Endothelial cell of umbilical vein (primary cell): ENCODE measurements at regions not wholly inside any gene's neighbourhood (a gene's known extent, or its start where the extent isn't known, plus 50 kb on each side); places are given as distances from the start of the nearest gene placed in this dataset.

Experiments used
- BruUV-seq: library from RNA; stranded (reverse); fragments of 400-500 nt; replicated peaks from 2 replicates; lab custom pipeline; 2021; lab: Mats Ljungman, UMichigan
- CTCF ChIA-PET: fragments of 300-600, 350-600 bp; sonication (Branson Sonifier 250); formaldehyde crosslinking; loops from one replicate; lab custom pipeline; 2021; ENCODE audit warnings: antibody characterized with exemption, inconsistent platforms; lab: Charles Lee
- POLR2A ChIA-PET: fragments of 300-600, 350-600 bp; sonication (Branson Sonifier 250); formaldehyde crosslinking; loops from one replicate; lab custom pipeline; 2021; ENCODE audit warnings: antibody characterized with exemption, inconsistent platforms; lab: Charles Lee
- DNase-seq: peaks from one replicate; pipeline ENCODE4 v3.0.0-alpha.2; 2011; ENCODE audit warnings: low read depth, low spot score
- FAIRE-seq: peaks from 2 replicates; lab custom pipeline; 2011; peaks lifted over from hg19 to GRCh38; lab: Jason Lieb, UNC
- H2AFZ ChIP-seq: 2 replicates; pipeline ENCODE4 v1.6.0; 2012; ENCODE audit warnings: low read depth, low read length, control low read depth, inconsistent platforms
- H3K27ac ChIP-seq: 2 replicates; pipeline ENCODE4 v1.5.1; 2011; ENCODE audit warnings: low read depth, mild to moderate bottlenecking, control low read depth, low read length, moderate library complexity; ENCODE audit not compliant: insufficient read depth
- H3K27me3 ChIP-seq, 2 experiments: 2 replicates each; pipeline versions ENCODE4 v1.6.0 to v1.6.1; 2011; ENCODE audit warnings: low read length in 2 of 2, mixed read lengths in 1 of 2; ENCODE audit not compliant: control insufficient read depth in 2 of 2, insufficient read depth in 2 of 2
- H3K36me3 ChIP-seq, 2 experiments: 2 replicates in 1 of 2; 3 replicates in 1 of 2; pipeline ENCODE4 v1.5.1; 2011; ENCODE audit warnings: low read length in 2 of 2, mild to moderate bottlenecking in 1 of 2, moderate library complexity in 1 of 2; ENCODE audit not compliant: control insufficient read depth in 2 of 2, insufficient read depth in 2 of 2; ENCODE audit errors: extremely low read depth in 1 of 2
- H3K4me1 ChIP-seq: 3 replicates; pipeline ENCODE4 v1.5.1; 2011; ENCODE audit warnings: mild to moderate bottlenecking, low read length; ENCODE audit not compliant: control insufficient read depth, insufficient read depth; ENCODE audit errors: extremely low read depth
- H3K4me2 ChIP-seq: 2 replicates; pipeline ENCODE4 v1.6.1; 2011; ENCODE audit warnings: low read length, control low read depth, mixed read lengths; ENCODE audit not compliant: insufficient read depth
- H3K4me3 ChIP-seq, 3 experiments: fragments of 200-600 bp in 1 of 3; sonication (generic), shearing (Covaris generic) in 1 of 3; replicated peaks in 1 of 3; 2 replicates each; pipeline ENCODE4 v1.5.1; 2011 to 2016; ENCODE audit warnings: control low read depth in 3 of 3, low read length in 3 of 3, mild to moderate bottlenecking in 2 of 3, inconsistent platforms in 1 of 3, low read depth in 1 of 3, moderate library complexity in 1 of 3; ENCODE audit not compliant: insufficient read depth in 1 of 3
- H3K79me2 ChIP-seq: 2 replicates; pipeline ENCODE4 v1.6.0; 2012; ENCODE audit warnings: low read length, inconsistent platforms; ENCODE audit not compliant: control insufficient read depth, insufficient read depth
- H3K9ac ChIP-seq: replicated peaks from 2 replicates; pipeline ENCODE3; 2011; ENCODE audit warnings: low read length, control low read depth; ENCODE audit not compliant: insufficient read depth; ENCODE audit errors: extremely low read depth
- H3K9me1 ChIP-seq: replicated peaks from 3 replicates; pipeline ENCODE4 v1.6.0; 2011; ENCODE audit warnings: mild to moderate bottlenecking, low read length; ENCODE audit not compliant: control insufficient read depth, insufficient read depth; ENCODE audit errors: extremely low read depth
- H3K9me3 ChIP-seq: replicated peaks from 2 replicates; pipeline ENCODE4 v1.5.1; 2012; ENCODE audit warnings: low read length, inconsistent platforms; ENCODE audit not compliant: control insufficient read depth, insufficient read depth
- H4K20me1 ChIP-seq: replicated peaks from 2 replicates; pipeline ENCODE3; 2011; ENCODE audit warnings: mild to moderate bottlenecking, low read length; ENCODE audit not compliant: control insufficient read depth, insufficient read depth; ENCODE audit errors: extremely low read depth
- CTCF ChIP-seq, 2 donors: IDR thresholded peaks; 1 replicate in 1 of 2; 2 replicates in 1 of 2; pipeline ENCODE4 v1.5.1; 2011; ENCODE audit warnings: low read length in 2 of 2, mild to moderate bottlenecking in 2 of 2, moderate library complexity in 2 of 2, control low read depth in 1 of 2, inconsistent platforms in 1 of 2, low read depth in 1 of 2; ENCODE audit not compliant: insufficient read depth in 1 of 2; ENCODE audit errors: extremely low read depth in 1 of 2
- EZH2 ChIP-seq: IDR thresholded peaks from 2 replicates; pipeline ENCODE4 v1.6.1; 2012; ENCODE audit warnings: borderline replicate concordance, low read depth, mild to moderate bottlenecking, moderate library complexity, low read length, inconsistent platforms; ENCODE audit not compliant: severe bottlenecking
- FOS ChIP-seq: IDR thresholded peaks from 2 replicates; pipeline ENCODE4 v1.6.1; 2011; ENCODE audit warnings: mild to moderate bottlenecking, low read length, moderate library complexity, borderline replicate concordance; ENCODE audit not compliant: insufficient read depth
- GATA2 ChIP-seq: IDR thresholded peaks from 2 replicates; pipeline ENCODE4 v1.7.0; 2011; ENCODE audit warnings: low read depth, mild to moderate bottlenecking, moderate library complexity, mixed read lengths, low read length; ENCODE audit not compliant: insufficient read length, insufficient read depth
- JUN ChIP-seq: IDR thresholded peaks from 2 replicates; pipeline ENCODE4 v1.6.1; 2011; ENCODE audit warnings: borderline replicate concordance, low read depth; ENCODE audit not compliant: insufficient read length, insufficient read depth
- MAX ChIP-seq: IDR thresholded peaks from 2 replicates; pipeline ENCODE4 v1.6.1; 2011; ENCODE audit not compliant: insufficient read depth, insufficient read length
- MYC ChIP-seq: IDR thresholded peaks from one replicate; pipeline ENCODE4 v1.6.1; 2011; ENCODE audit warnings: mild to moderate bottlenecking, low read depth, low read length
- POLR2A ChIP-seq: IDR thresholded peaks from 2 replicates; pipeline ENCODE4 v1.6.1; 2012; ENCODE audit warnings: low read depth, mild to moderate bottlenecking, control low read depth, low read length
- POLR2AphosphoS5 ChIP-seq: IDR thresholded peaks from 2 replicates; pipeline ENCODE4 v1.6.1; 2012; ENCODE audit warnings: low read depth, mild to moderate bottlenecking, control low read depth, low read length, moderate library complexity; ENCODE audit not compliant: insufficient read depth
- dilution Hi-C: fragments of 300-500 bp; cut with MboI; formaldehyde crosslinking; loops from one replicate; pipeline ENCODE4 v1.15.0; 2019; ENCODE audit warnings: low sequenced_read_pairs; ENCODE audit not compliant: extremely low pct_ligation_motif_present
- intact Hi-C: fragments of 100-400 bp; cut with micrococcal nuclease; formaldehyde crosslinking; loops from one replicate; pipeline ENCODE4 v1.10.0; 2022

GRCh38 chr1:218867066-218867465 is 306.6 kb upstream of the LYPLAL1 start:
- dilution Hi-C loops (no loop called here), intact Hi-C loops (loop anchor here (2.0 kb wide), 1 partner anchor 22 kb away; no protein-coding TSS in a partner anchor)
- ChIA-PET CTCF (no interaction called here), POLR2A (no interaction called here)
- Histone ChIP-seq H3K27me3 (no peaks in the 10 kb centered on the region), H3K4me3 (no peak overlapping the region), H3K79me2 (no peaks in the 10 kb centered on the region), H2AFZ (no peak overlapping the region), H3K9me1 (no peaks in the 10 kb centered on the region), H3K27ac (no peak overlapping the region), H3K9me3 (no peaks in the 10 kb centered on the region), H3K9ac (no peak overlapping the region), H3K36me3 (no peaks in the 10 kb centered on the region), H3K4me2 (no peak overlapping the region), H4K20me1 (no peaks in the 10 kb centered on the region), H3K4me1 (no peaks in the 10 kb centered on the region)
- FAIRE-seq: no peak
- no peak for TF ChIP-seq GATA2
- no peak for TF ChIP-seq JUN
- no peak for TF ChIP-seq MAX
- TF ChIP-seq EZH2: no peak
- no peak for TF ChIP-seq POLR2AphosphoS5
- no peak for TF ChIP-seq POLR2A
- TF ChIP-seq FOS: no peak
- no peak for TF ChIP-seq CTCF (IDR thresholded peaks at IDR 0.05; ENCODE audit: extremely low read depth in 1 of 2, insufficient read depth in 1 of 2, low read depth in 1 of 2, low read length in 2 of 2)
- TF ChIP-seq MYC: no peak
- BruUV-seq: no TSS peak
- DNase-seq: no peak
